Keratinocyte (primary cell): ENCODE measurements at regions not wholly inside any gene's neighbourhood (a gene's known extent, or its start where the extent isn't known, plus 50 kb on each side); places are given as distances from the start of the nearest gene placed in this dataset.
"Not testable (repeated sequence)": the region's sequence is repeated elsewhere in the genome, so short reads cannot be mapped to it uniquely, and the experiment has no call there.

Experiments used
- DNase-seq: peaks from one replicate; pipeline ENCODE4 v3.0.0-alpha.2; 2011; ENCODE audit warnings: low read depth, missing footprints, low spot score
- FAIRE-seq: peaks from 2 replicates; lab custom pipeline; 2011; peaks lifted over from hg19 to GRCh38; lab: Jason Lieb, UNC
- H2AFZ ChIP-seq: 2 replicates; pipeline ENCODE4 v1.6.0; 2012; ENCODE audit warnings: low read length, control low read depth, inconsistent platforms; ENCODE audit not compliant: control insufficient read depth
- H3K27ac ChIP-seq: 2 replicates; pipeline ENCODE4 v1.5.1; 2011; ENCODE audit warnings: low read length; ENCODE audit not compliant: control insufficient read depth, insufficient read depth
- H3K27me3 ChIP-seq: 3 replicates; pipeline ENCODE4 v1.6.0; 2011; ENCODE audit warnings: low read length; ENCODE audit not compliant: control insufficient read depth, insufficient read depth; ENCODE audit errors: extremely low read depth
- H3K36me3 ChIP-seq, 2 experiments: 2 replicates in 1 of 2; 3 replicates in 1 of 2; pipeline ENCODE4 v1.5.1; 2011; ENCODE audit warnings: low read length in 2 of 2, mild to moderate bottlenecking in 1 of 2; ENCODE audit not compliant: control insufficient read depth in 2 of 2, insufficient read depth in 2 of 2; ENCODE audit errors: extremely low read depth in 1 of 2
- H3K4me1 ChIP-seq: 3 replicates; pipeline ENCODE4 v1.5.1; 2011; ENCODE audit warnings: low read length; ENCODE audit not compliant: control insufficient read depth, insufficient read depth; ENCODE audit errors: extremely low read depth
- H3K4me2 ChIP-seq: 3 replicates; pipeline ENCODE4 v1.6.0; 2011; ENCODE audit warnings: low read depth, low read length; ENCODE audit not compliant: control insufficient read depth, insufficient read depth; ENCODE audit errors: extremely low read depth
- H3K4me3 ChIP-seq, 3 experiments: fragments of 200-600 bp in 1 of 3; sonication (generic) in 1 of 3; 2 replicates in 2 of 3; 3 replicates in 1 of 3; pipeline ENCODE4 v1.5.1; 2011 to 2016; ENCODE audit warnings: low read length in 3 of 3, mild to moderate bottlenecking in 3 of 3, control low read depth in 2 of 3, inconsistent platforms in 1 of 3, low read depth in 1 of 3, mixed read lengths in 1 of 3, mixed run types in 1 of 3, moderate library complexity in 1 of 3; ENCODE audit not compliant: control insufficient read depth in 2 of 3, insufficient read depth in 2 of 3; ENCODE audit errors: extremely low read depth in 1 of 3
- H3K79me2 ChIP-seq: 2 replicates; pipeline ENCODE4 v1.6.0; 2012; ENCODE audit warnings: low read length; ENCODE audit not compliant: control insufficient read depth, insufficient read depth
- H3K9ac ChIP-seq: 3 replicates; pipeline ENCODE4 v1.6.0; 2011; ENCODE audit warnings: low read length; ENCODE audit not compliant: control insufficient read depth, insufficient read depth; ENCODE audit errors: extremely low read depth
- H3K9me1 ChIP-seq: 3 replicates; pipeline ENCODE4 v1.6.0; 2011; ENCODE audit warnings: low read length; ENCODE audit not compliant: control insufficient read depth, insufficient read depth; ENCODE audit errors: extremely low read depth
- H3K9me3 ChIP-seq: 2 replicates; pipeline ENCODE4 v1.5.1; 2012; ENCODE audit warnings: low read depth, low read length; ENCODE audit not compliant: control insufficient read depth
- H4K20me1 ChIP-seq: 3 replicates; pipeline ENCODE4 v1.6.0; 2011; ENCODE audit warnings: low read length; ENCODE audit not compliant: control insufficient read depth, insufficient read depth; ENCODE audit errors: extremely low read depth
- EZH2 ChIP-seq: IDR thresholded peaks from one replicate; pipeline ENCODE4 v1.6.1; 2012; ENCODE audit warnings: inconsistent platforms, mild to moderate bottlenecking, low read length, moderate library complexity
- dilution Hi-C: fragments of 300-500 bp; cut with MboI; formaldehyde crosslinking; loops from one replicate; pipeline ENCODE4 v1.7.0; 2020; ENCODE audit warnings: low sequenced_read_pairs; ENCODE audit not compliant: extremely low pct_ligation_motif_present
- TF ChIP-seq, protein P1 (sequence below), 3 experiments: IDR thresholded peaks in 1 of 3; conservative IDR thresholded peaks in 1 of 3; optimal IDR thresholded peaks in 1 of 3; 2 replicates in 2 of 3; 3 replicates in 1 of 3; pipeline versions ENCODE3 to v1.5.1; 2011; ENCODE audit warnings: low read length in 3 of 3, mild to moderate bottlenecking in 3 of 3, moderate library complexity in 2 of 3, control low read depth in 1 of 3, inconsistent platforms in 1 of 3; ENCODE audit not compliant: insufficient read depth in 2 of 3; ENCODE audit errors: extremely low read depth in 1 of 3

DNA sequence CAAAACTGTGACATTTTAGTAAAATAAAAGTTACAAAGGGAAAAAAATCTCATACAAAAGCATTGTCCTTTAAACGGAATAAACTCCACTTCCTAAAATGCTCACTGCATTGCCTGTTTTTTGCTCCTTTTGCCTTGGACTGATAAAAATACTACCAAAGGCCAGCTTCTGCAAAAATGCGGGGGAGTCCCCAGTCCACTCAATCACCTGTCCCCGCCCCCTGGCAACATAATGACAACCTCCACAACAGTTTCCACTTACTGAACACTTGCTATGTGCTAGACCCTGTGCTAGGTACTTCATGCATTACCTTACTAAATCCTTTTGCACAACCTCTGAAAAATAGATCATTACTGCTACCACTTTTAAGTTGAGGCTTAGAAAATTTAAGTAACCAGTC is 172.7 kb upstream of the CCL2 start:
- no peak overlapping the region for H3K4me3 ChIP-seq
- dilution Hi-C loops: no loop called here
- FAIRE-seq: no peak

DNA sequence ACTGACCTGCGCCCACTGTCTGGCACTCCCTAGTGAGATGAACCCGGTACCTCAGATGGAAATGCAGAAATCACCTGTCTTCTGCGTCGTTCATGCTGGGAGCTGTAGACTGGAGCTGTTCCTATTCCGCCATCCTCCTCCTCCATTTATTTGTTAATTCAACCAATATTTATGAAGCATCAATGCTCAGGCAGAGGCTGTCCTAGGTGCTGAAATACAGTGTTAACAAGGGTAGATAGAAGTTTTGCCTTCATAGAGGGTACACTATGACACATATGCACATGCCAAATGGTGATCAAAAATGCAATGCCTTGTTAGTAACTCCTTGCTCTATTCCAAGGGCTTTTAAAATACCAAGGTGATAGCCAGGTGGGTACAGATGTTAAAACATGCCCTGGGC is 166.0 kb upstream of the CCL2 start:
- FAIRE-seq, H3K36me3 ChIP-seq, H4K20me1 ChIP-seq, H3K27ac ChIP-seq, H3K79me2 ChIP-seq, H3K9me1 ChIP-seq, DNase-seq, H3K9ac ChIP-seq, dilution Hi-C loops, H2AFZ ChIP-seq, H3K4me2 ChIP-seq, H3K4me1 ChIP-seq, H3K27me3 ChIP-seq, H3K9me3 ChIP-seq, H3K4me3 ChIP-seq: not testable (repeated sequence)

More for the DNA sequence above, 172.7 kb upstream of the CCL2 start:
- Histone ChIP-seq H3K36me3 (no peaks in the 10 kb centered on the region), H3K27me3 (no peaks in the 10 kb centered on the region), H3K79me2 (no peaks in the 10 kb centered on the region), H3K9me3 (no peaks in the 10 kb centered on the region), H3K4me2 (no peak overlapping the region), H4K20me1 (no peaks in the 10 kb centered on the region), H3K27ac (no peak overlapping the region), H3K4me1 (no peaks in the 10 kb centered on the region), H3K9me1 (no peaks in the 10 kb centered on the region), H2AFZ (no peak overlapping the region), H3K9ac (no peak overlapping the region)
- no peak for DNase-seq
- TF ChIP-seq EZH2: no peak
- TF ChIP-seq, protein P1, sequence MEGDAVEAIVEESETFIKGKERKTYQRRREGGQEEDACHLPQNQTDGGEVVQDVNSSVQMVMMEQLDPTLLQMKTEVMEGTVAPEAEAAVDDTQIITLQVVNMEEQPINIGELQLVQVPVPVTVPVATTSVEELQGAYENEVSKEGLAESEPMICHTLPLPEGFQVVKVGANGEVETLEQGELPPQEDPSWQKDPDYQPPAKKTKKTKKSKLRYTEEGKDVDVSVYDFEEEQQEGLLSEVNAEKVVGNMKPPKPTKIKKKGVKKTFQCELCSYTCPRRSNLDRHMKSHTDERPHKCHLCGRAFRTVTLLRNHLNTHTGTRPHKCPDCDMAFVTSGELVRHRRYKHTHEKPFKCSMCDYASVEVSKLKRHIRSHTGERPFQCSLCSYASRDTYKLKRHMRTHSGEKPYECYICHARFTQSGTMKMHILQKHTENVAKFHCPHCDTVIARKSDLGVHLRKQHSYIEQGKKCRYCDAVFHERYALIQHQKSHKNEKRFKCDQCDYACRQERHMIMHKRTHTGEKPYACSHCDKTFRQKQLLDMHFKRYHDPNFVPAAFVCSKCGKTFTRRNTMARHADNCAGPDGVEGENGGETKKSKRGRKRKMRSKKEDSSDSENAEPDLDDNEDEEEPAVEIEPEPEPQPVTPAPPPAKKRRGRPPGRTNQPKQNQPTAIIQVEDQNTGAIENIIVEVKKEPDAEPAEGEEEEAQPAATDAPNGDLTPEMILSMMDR (optimal IDR thresholded peaks at IDR 0.05 in 1 of 3, IDR thresholded peaks at IDR 0.05 in 1 of 3, conservative IDR thresholded peaks at IDR 0.05 in 1 of 3; ENCODE audit: extremely low read depth in 1 of 3, insufficient read depth in 2 of 3, low read length in 3 of 3): no peak

DNA sequence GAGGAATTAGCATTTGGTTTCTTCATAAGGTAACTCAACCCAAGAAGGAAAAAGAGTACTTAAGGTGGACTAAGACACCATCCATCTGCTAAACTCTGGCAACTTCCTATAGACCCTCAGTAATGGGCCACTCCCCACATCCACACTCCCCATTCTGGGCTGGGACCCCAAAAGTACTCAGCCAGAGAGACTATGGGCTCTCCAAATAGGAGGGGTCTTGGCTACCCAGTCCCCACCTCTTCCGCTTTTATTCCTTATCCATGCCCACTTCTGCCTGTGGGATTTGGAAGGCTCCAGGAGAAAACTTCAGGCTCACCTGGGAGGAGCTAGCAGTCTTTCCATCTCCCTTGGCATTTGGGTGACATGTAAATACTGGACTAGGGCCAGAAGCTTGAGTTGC is 164.5 kb upstream of the CCL2 start:
- Histone ChIP-seq H4K20me1 (no peaks in the 10 kb centered on the region), H3K4me1 (no peaks in the 10 kb centered on the region), H3K79me2 (no peaks in the 10 kb centered on the region), H3K4me3 (no peak overlapping the region), H3K4me2 (no peak overlapping the region), H3K36me3 (no peaks in the 10 kb centered on the region), H3K27me3 (no peaks in the 10 kb centered on the region), H2AFZ (no peak overlapping the region), H3K9me1 (no peaks in the 10 kb centered on the region), H3K9ac (no peak overlapping the region), H3K9me3 (no peaks in the 10 kb centered on the region), H3K27ac (no peak overlapping the region)
- FAIRE-seq (no peak), DNase-seq (no peak)
- TF ChIP-seq, protein P1 (optimal IDR thresholded peaks at IDR 0.05 in 1 of 3, IDR thresholded peaks at IDR 0.05 in 1 of 3, conservative IDR thresholded peaks at IDR 0.05 in 1 of 3; ENCODE audit: extremely low read depth in 1 of 3, insufficient read depth in 2 of 3, low read length in 3 of 3): no peak
- no peak for TF ChIP-seq EZH2
- dilution Hi-C loops: no loop called here
